ENCODE measurements at regions not wholly inside any gene's neighbourhood (a gene's known extent, or its start where the extent isn't known, plus 50 kb on each side); places are given as distances from the start of the nearest gene placed in this dataset.

DNA sequence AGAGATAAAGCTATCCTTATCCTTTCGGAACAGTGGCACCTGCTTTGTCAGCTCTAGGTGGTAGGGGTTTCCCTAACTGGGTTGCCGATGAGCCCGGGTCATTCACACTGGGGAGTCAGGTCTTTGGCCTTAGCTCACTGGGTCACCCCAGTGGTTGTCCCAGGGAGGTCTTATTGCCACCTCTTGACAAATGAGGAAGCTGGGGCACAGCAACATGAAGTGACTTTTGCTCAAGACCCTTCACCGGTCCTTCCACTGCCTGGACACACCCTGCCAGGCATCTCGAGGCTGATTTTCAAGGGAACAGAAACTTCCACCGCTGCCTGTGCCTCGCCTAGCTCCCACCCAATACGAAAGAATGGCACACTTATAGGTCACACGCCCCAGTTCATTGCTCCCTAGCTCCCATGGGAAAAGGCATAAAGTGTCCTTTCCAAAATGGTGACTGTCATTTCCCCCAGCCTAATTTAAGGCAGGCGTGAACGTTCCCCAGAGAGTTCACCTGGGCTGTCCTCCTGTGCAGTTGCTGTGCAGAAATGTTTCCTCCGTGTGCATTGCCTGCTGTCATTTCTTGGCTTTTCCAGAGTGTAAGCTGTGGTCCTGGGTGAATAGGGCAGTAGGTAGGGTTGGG lies 156.1 kb upstream of the CCND2 start:
- Histone ChIP-seq H3K4me1 (ENCODE audit: control insufficient read depth, insufficient read depth, low read length) (no peaks in the 10 kb centered on the region), H3K4me3 (ENCODE audit: low read length) (no peak overlapping the region), H3K36me3 (ENCODE audit: control insufficient read depth, insufficient read depth, low read length) (no peaks in the 10 kb centered on the region), H3K9me3 (ENCODE audit: control insufficient read depth, low read length) (no peaks in the 10 kb centered on the region), H3K9ac (ENCODE audit: extremely low read depth, low read length, poor library complexity, severe bottlenecking) (no peak overlapping the region), H3K27me3 (ENCODE audit: control insufficient read depth, insufficient read depth, low read length, poor library complexity, severe bottlenecking) (no peaks in the 10 kb centered on the region), H3K27ac (ENCODE audit: low read depth, low read length) (no peak overlapping the region)
- Mint-ChIP-seq H3K4me3 (no peak overlapping the region), H3K27me3 (ENCODE audit: insufficient read depth) (peaks cover 54% of the 10 kb centered on the region), H3K4me1 (peaks cover 8% of the 10 kb centered on the region), H3K27ac (no peak overlapping the region), H3K36me3 (ENCODE audit: low read depth) (no peaks in the 10 kb centered on the region), H3K9me3 (no peaks in the 10 kb centered on the region)
- WGBS, 2 experiments (ENCODE audit: insufficient coverage in 1 of 2, insufficient read length in 1 of 2) = 91 to 99% methylated on average over 11 to 12 of the region's 12 CpGs
- TF ChIP-seq, protein P1, sequence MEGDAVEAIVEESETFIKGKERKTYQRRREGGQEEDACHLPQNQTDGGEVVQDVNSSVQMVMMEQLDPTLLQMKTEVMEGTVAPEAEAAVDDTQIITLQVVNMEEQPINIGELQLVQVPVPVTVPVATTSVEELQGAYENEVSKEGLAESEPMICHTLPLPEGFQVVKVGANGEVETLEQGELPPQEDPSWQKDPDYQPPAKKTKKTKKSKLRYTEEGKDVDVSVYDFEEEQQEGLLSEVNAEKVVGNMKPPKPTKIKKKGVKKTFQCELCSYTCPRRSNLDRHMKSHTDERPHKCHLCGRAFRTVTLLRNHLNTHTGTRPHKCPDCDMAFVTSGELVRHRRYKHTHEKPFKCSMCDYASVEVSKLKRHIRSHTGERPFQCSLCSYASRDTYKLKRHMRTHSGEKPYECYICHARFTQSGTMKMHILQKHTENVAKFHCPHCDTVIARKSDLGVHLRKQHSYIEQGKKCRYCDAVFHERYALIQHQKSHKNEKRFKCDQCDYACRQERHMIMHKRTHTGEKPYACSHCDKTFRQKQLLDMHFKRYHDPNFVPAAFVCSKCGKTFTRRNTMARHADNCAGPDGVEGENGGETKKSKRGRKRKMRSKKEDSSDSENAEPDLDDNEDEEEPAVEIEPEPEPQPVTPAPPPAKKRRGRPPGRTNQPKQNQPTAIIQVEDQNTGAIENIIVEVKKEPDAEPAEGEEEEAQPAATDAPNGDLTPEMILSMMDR (conservative IDR thresholded peaks at IDR 0.05) = no peak
- no peak for DNase-seq

DNA sequence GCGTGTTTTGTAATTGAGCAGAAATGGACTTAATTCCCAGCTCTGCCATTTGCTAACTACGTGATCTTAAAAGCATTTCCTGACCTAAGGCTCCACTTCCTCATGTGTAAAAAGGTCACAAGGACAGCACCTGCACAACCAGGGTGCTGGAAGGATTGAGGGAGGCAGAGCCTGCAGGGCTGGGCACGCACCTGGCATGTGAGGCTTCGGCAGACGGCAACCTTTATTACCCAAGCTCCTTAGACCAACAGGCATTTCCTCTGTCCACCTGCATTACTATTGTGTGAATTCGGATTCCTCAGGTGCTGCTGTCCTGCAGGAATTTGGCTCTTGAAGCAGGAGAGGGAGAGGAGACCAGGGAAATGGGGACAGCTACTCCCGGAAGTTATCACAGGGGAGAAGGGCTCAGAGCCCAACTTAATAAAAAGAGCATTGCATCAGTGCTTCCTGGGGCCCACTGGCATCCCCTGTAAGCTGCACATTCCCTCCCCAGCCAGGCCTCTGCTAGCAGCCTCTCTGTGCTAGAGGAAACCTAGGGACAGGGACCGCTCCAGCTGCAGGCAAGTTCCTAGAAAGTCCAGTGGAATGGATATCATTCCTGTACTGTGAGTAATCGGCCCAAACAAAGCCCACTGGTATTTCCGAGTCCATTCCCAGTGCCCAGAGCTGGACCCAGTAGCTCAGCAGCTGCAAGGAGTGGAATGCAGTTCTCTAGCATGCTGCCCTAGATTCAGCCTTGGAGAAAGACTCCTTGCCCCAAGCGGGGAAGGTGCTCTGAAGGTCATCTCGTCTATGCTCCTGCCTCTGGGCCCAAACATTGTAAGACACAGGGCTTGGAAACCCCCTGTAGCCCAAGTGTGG lies 157.1 kb upstream of the CCND2 start:
- H3K27ac ChIP-seq (ENCODE audit: low read depth, low read length) = no peak overlapping the region
- Mint-ChIP-seq H3K4me1 (peaks cover 8% of the 10 kb centered on the region), H3K4me3 (no peak overlapping the region), H3K9me3 (no peaks in the 10 kb centered on the region), H3K27me3 (ENCODE audit: insufficient read depth) (peaks cover 53% of the 10 kb centered on the region), H3K36me3 (ENCODE audit: low read depth) (no peaks in the 10 kb centered on the region), H3K27ac (peak overlapping the region; percentile 2)
- H3K27me3 ChIP-seq (ENCODE audit: control insufficient read depth, insufficient read depth, low read length, poor library complexity, severe bottlenecking) = no peaks in the 10 kb centered on the region
- 83 to 85% methylated on average over 7 to 12 of the region's 12 CpGs for WGBS, 2 experiments (ENCODE audit: insufficient coverage in 1 of 2, insufficient read length in 1 of 2)
- no peaks in the 10 kb centered on the region for H3K4me1 ChIP-seq (ENCODE audit: control insufficient read depth, insufficient read depth, low read length)
- no peak overlapping the region for H3K4me3 ChIP-seq (ENCODE audit: low read length)
- H3K9me3 ChIP-seq (ENCODE audit: control insufficient read depth, low read length) = no peaks in the 10 kb centered on the region
- DNase-seq = no peak
- TF ChIP-seq, protein P1 (conservative IDR thresholded peaks at IDR 0.05) = no peak
- H3K36me3 ChIP-seq (ENCODE audit: control insufficient read depth, insufficient read depth, low read length) = no peaks in the 10 kb centered on the region
- no peak overlapping the region for H3K9ac ChIP-seq (ENCODE audit: extremely low read depth, low read length, poor library complexity, severe bottlenecking)

DNA sequence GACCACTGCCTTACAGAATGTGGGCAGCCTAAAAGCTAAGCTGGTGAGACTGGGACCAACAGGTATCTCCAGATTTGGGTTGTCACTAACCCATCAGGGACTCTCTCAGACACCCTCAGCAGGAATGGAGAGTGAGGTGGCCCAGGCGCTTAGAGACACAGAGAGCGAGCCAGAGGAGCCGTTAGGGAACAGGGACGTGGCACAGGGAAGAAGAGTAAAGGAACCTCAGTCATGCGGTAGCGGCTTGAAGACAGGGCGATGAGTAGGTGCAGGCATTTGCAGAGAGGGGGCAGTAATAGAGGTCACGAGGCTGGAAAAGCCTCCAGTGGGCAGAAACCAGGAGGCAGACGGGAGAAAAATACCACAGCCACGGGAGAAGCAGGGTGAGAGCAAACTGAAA lies 158.0 kb upstream of the CCND2 start:
- peaks cover 10% of the 10 kb centered on the region for H3K4me1 Mint-ChIP-seq
- H3K4me3 Mint-ChIP-seq = no peak overlapping the region

More for the DNA sequence above, 158.0 kb upstream of the CCND2 start:
- WGBS, 2 experiments (ENCODE audit: insufficient coverage in 1 of 2, insufficient read length in 1 of 2) = 55 to 58% methylated on average over 9 to 10 of the region's 10 CpGs
- TF ChIP-seq, protein P1 (conservative IDR thresholded peaks at IDR 0.05) = peak; percentile 90
- Mint-ChIP-seq H3K9me3 (no peaks in the 10 kb centered on the region), H3K27me3 (ENCODE audit: insufficient read depth) (peaks cover 50% of the 10 kb centered on the region), H3K36me3 (ENCODE audit: low read depth) (no peaks in the 10 kb centered on the region), H3K27ac (no peak overlapping the region)
- H3K27me3 ChIP-seq (ENCODE audit: control insufficient read depth, insufficient read depth, low read length, poor library complexity, severe bottlenecking) = peaks cover 6% of the 10 kb centered on the region
- H3K27ac ChIP-seq (ENCODE audit: low read depth, low read length) = no peak overlapping the region
- no peaks in the 10 kb centered on the region for H3K4me1 ChIP-seq (ENCODE audit: control insufficient read depth, insufficient read depth, low read length)
- peak; percentile 85 for DNase-seq
- no peaks in the 10 kb centered on the region for H3K36me3 ChIP-seq (ENCODE audit: control insufficient read depth, insufficient read depth, low read length)
- H3K9ac ChIP-seq (ENCODE audit: extremely low read depth, low read length, poor library complexity, severe bottlenecking) = no peak overlapping the region
- H3K4me3 ChIP-seq (ENCODE audit: low read length) = no peak overlapping the region
- H3K9me3 ChIP-seq (ENCODE audit: control insufficient read depth, low read length) = no peaks in the 10 kb centered on the region

Measured in endodermal cell (in vitro differentiated cells).